ENCODE measurements at regions not wholly inside any gene's neighbourhood (a gene's known extent, or its start where the extent isn't known, plus 50 kb on each side); places are given as distances from the start of the nearest gene placed in this dataset.

DNA sequence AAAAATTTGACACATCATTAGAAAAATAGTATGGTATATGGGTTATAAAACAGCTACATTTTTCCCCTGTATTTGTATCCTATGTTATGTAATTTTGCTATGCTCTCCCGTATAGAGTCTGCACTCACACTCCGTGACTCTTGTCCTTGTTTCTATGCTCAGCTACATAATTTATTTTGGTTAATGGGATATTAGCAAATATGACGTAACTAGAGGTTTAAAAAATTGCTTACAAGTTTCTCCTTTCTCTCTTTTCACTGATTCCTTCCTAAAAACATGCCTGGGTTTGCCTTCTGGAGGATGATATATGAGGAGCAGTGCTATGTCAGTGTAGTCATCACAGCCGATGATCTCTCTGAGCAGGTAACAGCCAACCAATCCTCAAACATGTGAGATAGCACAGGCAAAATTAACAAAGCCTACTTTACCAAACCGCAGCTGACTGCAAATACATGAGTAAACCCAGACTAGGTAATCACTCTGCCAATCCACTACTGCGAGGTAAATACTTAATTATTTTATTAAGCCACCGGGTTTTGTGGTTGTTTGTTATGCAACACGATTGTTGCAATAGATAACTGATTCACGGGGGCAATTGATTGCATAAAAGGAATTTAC, 126.9 kb downstream of the KIF2B start:
- H3K9me3 ChIP-seq (ENCODE audit: low read length), result peaks cover 6% of the 10 kb centered on the region
- H3K4me3 ChIP-seq (ENCODE audit: low read length), result no peak overlapping the region
- H3K27ac ChIP-seq (ENCODE audit: low read length), result no peak overlapping the region
- H3K4me2 ChIP-seq (ENCODE audit: low read length), result no peak overlapping the region
- no peaks in the 10 kb centered on the region for H4K20me1 ChIP-seq (ENCODE audit: insufficient read depth)
- no peaks in the 10 kb centered on the region for H3K27me3 ChIP-seq (ENCODE audit: insufficient read depth, low read depth, low read length)
- H3K9me2 ChIP-seq (ENCODE audit: insufficient read depth, low read length), result no peaks in the 10 kb centered on the region
- H3K79me2 ChIP-seq (replicated peaks; ENCODE audit: insufficient read depth, low read length), result no peaks in the 10 kb centered on the region
- H3K36me3 ChIP-seq (ENCODE audit: insufficient read depth, low read length), result no peaks in the 10 kb centered on the region
- TF ChIP-seq SMC3 (conservative IDR thresholded peaks at IDR 0.05; ENCODE audit: poor library complexity), result no peak
- TF ChIP-seq EZH2 (IDR thresholded peaks at IDR 0.05; ENCODE audit: borderline replicate concordance, insufficient read depth, low read length, poor library complexity, severe bottlenecking), result no peak
- no peak for TF ChIP-seq MXI1 (conservative IDR thresholded peaks at IDR 0.05; ENCODE audit: poor library complexity, severe bottlenecking)
- TF ChIP-seq, protein P1, sequence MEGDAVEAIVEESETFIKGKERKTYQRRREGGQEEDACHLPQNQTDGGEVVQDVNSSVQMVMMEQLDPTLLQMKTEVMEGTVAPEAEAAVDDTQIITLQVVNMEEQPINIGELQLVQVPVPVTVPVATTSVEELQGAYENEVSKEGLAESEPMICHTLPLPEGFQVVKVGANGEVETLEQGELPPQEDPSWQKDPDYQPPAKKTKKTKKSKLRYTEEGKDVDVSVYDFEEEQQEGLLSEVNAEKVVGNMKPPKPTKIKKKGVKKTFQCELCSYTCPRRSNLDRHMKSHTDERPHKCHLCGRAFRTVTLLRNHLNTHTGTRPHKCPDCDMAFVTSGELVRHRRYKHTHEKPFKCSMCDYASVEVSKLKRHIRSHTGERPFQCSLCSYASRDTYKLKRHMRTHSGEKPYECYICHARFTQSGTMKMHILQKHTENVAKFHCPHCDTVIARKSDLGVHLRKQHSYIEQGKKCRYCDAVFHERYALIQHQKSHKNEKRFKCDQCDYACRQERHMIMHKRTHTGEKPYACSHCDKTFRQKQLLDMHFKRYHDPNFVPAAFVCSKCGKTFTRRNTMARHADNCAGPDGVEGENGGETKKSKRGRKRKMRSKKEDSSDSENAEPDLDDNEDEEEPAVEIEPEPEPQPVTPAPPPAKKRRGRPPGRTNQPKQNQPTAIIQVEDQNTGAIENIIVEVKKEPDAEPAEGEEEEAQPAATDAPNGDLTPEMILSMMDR (IDR thresholded peaks at IDR 0.05; ENCODE audit: poor library complexity, severe bottlenecking), result no peak
- no peak for TF ChIP-seq POLR2AphosphoS5 (IDR thresholded peaks at IDR 0.05)
- no peak for TF ChIP-seq TAF1 (IDR thresholded peaks at IDR 0.05; ENCODE audit: low read depth)
- TF ChIP-seq, protein P2, sequence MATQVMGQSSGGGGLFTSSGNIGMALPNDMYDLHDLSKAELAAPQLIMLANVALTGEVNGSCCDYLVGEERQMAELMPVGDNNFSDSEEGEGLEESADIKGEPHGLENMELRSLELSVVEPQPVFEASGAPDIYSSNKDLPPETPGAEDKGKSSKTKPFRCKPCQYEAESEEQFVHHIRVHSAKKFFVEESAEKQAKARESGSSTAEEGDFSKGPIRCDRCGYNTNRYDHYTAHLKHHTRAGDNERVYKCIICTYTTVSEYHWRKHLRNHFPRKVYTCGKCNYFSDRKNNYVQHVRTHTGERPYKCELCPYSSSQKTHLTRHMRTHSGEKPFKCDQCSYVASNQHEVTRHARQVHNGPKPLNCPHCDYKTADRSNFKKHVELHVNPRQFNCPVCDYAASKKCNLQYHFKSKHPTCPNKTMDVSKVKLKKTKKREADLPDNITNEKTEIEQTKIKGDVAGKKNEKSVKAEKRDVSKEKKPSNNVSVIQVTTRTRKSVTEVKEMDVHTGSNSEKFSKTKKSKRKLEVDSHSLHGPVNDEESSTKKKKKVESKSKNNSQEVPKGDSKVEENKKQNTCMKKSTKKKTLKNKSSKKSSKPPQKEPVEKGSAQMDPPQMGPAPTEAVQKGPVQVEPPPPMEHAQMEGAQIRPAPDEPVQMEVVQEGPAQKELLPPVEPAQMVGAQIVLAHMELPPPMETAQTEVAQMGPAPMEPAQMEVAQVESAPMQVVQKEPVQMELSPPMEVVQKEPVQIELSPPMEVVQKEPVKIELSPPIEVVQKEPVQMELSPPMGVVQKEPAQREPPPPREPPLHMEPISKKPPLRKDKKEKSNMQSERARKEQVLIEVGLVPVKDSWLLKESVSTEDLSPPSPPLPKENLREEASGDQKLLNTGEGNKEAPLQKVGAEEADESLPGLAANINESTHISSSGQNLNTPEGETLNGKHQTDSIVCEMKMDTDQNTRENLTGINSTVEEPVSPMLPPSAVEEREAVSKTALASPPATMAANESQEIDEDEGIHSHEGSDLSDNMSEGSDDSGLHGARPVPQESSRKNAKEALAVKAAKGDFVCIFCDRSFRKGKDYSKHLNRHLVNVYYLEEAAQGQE (IDR thresholded peaks at IDR 0.05; ENCODE audit: borderline replicate concordance), result no peak
- no peak overlapping the region for H2AFZ ChIP-seq (ENCODE audit: low read depth, low read length)
- no peak overlapping the region for H3K9ac ChIP-seq (ENCODE audit: low read length)
- no peaks in the 10 kb centered on the region for H3F3A ChIP-seq (ENCODE audit: insufficient read depth, low read length, poor library complexity, severe bottlenecking)

DNA sequence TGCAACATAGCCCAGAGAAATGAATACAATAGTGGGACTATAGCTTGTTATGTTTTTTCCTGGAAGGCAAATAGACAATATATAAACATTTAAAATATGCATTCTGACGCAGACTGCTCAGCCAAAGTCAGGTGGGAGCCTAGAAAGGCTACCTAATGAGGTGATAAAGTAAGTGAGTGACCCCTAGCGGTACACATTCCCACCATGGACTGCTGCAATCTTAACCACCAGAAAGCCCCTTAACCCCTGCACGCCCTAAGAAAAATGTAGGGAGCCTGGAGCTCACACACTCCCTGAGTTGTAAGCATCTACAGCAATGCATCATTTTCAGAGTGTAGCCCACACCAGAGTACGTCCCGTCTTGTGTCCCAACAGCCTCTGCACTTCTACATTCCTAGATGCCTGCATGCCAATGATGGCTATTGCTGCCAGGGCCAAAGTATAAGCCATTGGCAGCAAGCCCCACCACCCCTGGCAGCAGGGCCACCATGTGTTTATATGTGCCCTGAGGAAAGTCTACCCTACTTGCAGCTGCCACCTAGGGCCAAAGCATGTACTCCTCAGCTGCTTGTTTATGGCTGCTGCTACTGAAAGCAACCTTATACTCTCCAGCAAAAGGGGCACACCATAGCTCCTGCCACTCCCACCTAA, 127.6 kb downstream of the KIF2B start:
- Histone ChIP-seq H3K9me3 (ENCODE audit: low read length) (peaks cover 6% of the 10 kb centered on the region), H3K27ac (ENCODE audit: low read length) (no peak overlapping the region), H3K27me3 (ENCODE audit: insufficient read depth, low read depth, low read length) (no peaks in the 10 kb centered on the region), H3K79me2 (replicated peaks; ENCODE audit: insufficient read depth, low read length) (no peaks in the 10 kb centered on the region), H3K36me3 (ENCODE audit: insufficient read depth, low read length) (no peaks in the 10 kb centered on the region), H3F3A (ENCODE audit: insufficient read depth, low read length, poor library complexity, severe bottlenecking) (no peaks in the 10 kb centered on the region), H3K9ac (ENCODE audit: low read length) (no peak overlapping the region), H3K9me2 (ENCODE audit: insufficient read depth, low read length) (no peaks in the 10 kb centered on the region), H4K20me1 (ENCODE audit: insufficient read depth) (no peaks in the 10 kb centered on the region), H2AFZ (ENCODE audit: low read depth, low read length) (no peak overlapping the region), H3K4me3 (ENCODE audit: low read length) (no peak overlapping the region), H3K4me2 (ENCODE audit: low read length) (no peak overlapping the region)
- TF ChIP-seq, protein P2 (IDR thresholded peaks at IDR 0.05; ENCODE audit: borderline replicate concordance), result no peak
- TF ChIP-seq POLR2AphosphoS5 (IDR thresholded peaks at IDR 0.05), result no peak
- TF ChIP-seq SMC3 (conservative IDR thresholded peaks at IDR 0.05; ENCODE audit: poor library complexity), result no peak
- TF ChIP-seq TAF1 (IDR thresholded peaks at IDR 0.05; ENCODE audit: low read depth), result no peak
- no peak for TF ChIP-seq MXI1 (conservative IDR thresholded peaks at IDR 0.05; ENCODE audit: poor library complexity, severe bottlenecking)
- TF ChIP-seq EP300 (conservative IDR thresholded peaks at IDR 0.05; ENCODE audit: poor library complexity, severe bottlenecking), result no peak
- TF ChIP-seq, protein P1 (IDR thresholded peaks at IDR 0.05; ENCODE audit: poor library complexity, severe bottlenecking), result no peak
- no peak for TF ChIP-seq EZH2 (IDR thresholded peaks at IDR 0.05; ENCODE audit: borderline replicate concordance, insufficient read depth, low read length, poor library complexity, severe bottlenecking)
- TF ChIP-seq RAD21 (conservative IDR thresholded peaks at IDR 0.05), result no peak
